IPS-18c (cell line): ENCODE measurements at regions not wholly inside any gene's neighbourhood (a gene's known extent, or its start where the extent isn't known, plus 50 kb on each side); places are given as distances from the start of the nearest gene placed in this dataset.
"Not testable (repeated sequence)": the region's sequence is repeated elsewhere in the genome, so short reads cannot be mapped to it uniquely, and the experiment has no call there.

Experiments used
- H3K4me3 ChIP-seq: 2 replicates; pipeline ENCODE4 v1.7.0; 2013; ENCODE audit warnings: low read depth, mild to moderate bottlenecking, low read length, moderate library complexity; ENCODE audit not compliant: insufficient read depth
- H3K9me3 ChIP-seq: one replicate; pipeline ENCODE4 v1.6.1; 2013; ENCODE audit warnings: mild to moderate bottlenecking, low read length, moderate library complexity; ENCODE audit not compliant: control insufficient read depth, insufficient read depth

DNA sequence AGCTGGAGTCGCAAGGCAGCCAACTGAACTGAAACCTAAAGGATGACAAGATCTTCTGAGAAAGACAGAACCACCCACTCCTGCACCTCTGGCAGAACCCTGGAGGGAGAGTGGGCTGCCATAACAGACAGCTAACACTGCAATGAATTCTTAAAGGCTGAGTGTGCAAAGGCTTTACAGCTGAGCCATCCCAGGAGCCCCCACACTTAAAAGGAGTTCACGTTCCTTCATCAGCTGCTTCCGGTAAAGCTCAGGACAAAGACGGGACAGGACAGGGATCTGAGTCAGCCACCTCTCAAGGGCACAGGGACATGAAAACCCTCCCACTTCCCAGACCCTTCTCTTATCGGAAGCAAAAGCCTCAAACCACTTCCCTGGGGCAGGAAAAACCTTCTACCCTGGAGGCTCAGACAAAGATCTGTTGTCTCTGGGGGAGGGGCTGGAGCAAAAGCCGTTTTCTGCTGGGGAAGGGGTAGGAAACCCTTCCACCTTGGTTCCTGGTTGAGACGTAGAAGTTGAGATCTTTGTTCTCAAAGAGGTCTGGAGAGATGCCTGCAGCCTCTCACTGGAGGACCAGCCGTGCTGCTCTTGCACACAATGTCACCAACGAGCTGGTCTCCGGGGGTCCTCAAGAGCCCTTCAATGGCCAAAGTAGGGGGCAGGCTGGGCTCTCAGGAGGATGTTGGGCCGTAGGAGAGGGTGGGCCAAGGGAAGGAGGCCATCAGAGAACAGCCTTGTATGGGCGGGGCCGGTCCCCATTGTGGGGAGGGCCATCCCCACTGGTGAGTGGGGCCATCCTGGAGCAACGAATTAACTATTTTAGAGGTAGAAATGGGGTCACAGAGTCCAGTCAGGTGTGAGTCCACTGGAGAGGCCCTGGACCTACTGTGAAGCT lies 452.4 kb downstream of the PTPRU start:
- H3K4me3 ChIP-seq = no peak overlapping the region

GRCh38 chr1:29687601-29688244 lies 451.4 kb downstream of the PTPRU start:
- H3K4me3 ChIP-seq = no peak overlapping the region
- no peaks in the 10 kb centered on the region for H3K9me3 ChIP-seq

More for the DNA sequence above, 452.4 kb downstream of the PTPRU start:
- H3K9me3 ChIP-seq = no peaks in the 10 kb centered on the region

DNA sequence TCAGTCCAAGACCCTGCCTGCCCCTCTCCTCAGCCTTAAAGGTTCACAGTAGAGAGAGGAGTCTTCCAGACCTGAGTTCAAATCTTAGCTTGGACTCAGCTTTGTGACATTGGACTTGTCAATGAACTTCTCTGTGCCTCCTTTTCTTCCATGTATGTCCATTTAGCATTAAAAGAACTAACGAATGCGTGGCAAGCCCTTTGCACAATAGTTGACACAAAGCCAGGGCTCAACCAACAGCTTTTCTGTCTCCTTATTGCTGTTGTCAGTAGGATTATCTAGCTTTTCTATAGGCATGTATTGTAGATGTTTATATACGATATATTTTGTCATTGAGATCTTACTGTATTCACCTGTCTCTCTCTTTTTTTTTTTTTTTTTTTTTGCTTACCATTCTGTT lies 450.8 kb downstream of the PTPRU start:
- no peak overlapping the region for H3K4me3 ChIP-seq
- no peaks in the 10 kb centered on the region for H3K9me3 ChIP-seq

- H3K9me3 ChIP-seq = no peaks in the 10 kb centered on the region
- H3K4me3 ChIP-seq = no peak overlapping the region
Observed at GRCh38 chr1:29686012-29686930, 449.9 kb downstream of the PTPRU start.

- no peak overlapping the region for H3K4me3 ChIP-seq
- H3K9me3 ChIP-seq = no peaks in the 10 kb centered on the region
Observed at GRCh38 chr1:29685387-29685786, 449.1 kb downstream of the PTPRU start.

- no peak overlapping the region for H3K4me3 ChIP-seq
Observed at GRCh38 chr1:29684141-29684540, 447.8 kb downstream of the PTPRU start.

GRCh38 chr1:29683472-29683871 lies 447.1 kb downstream of the PTPRU start:
- Histone ChIP-seq H3K9me3 (no peaks in the 10 kb centered on the region), H3K4me3 (no peak overlapping the region)

More at GRCh38 chr1:29684141-29684540, 447.8 kb downstream of the PTPRU start:
- H3K9me3 ChIP-seq = no peaks in the 10 kb centered on the region

- Histone ChIP-seq H3K4me3 (no peak overlapping the region), H3K9me3 (no peaks in the 10 kb centered on the region)
Observed at GRCh38 chr1:29682919-29683295, 446.6 kb downstream of the PTPRU start.

GRCh38 chr1:29682171-29682918 lies 446.0 kb downstream of the PTPRU start:
- Histone ChIP-seq H3K4me3 (no peak overlapping the region), H3K9me3 (no peaks in the 10 kb centered on the region)

DNA sequence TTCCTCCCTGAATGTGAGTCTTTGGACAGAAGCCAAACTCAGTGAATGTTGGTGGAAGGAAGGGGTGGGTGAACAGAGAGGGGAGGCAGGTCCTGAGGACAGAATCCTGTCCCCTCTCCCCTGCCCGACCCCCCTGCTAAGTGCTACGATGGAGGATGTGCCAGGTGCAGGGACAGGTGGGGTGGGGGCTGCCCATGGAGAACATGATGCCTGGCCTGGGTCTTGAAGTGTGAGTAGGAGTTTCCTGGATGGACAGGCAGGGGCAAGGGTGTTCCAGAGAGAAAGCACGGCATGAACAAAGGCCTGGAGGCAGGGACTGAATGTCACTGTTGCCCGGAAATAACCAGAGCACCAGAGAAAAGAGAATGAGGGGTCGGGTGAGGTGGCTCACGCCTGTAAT lies 445.1 kb downstream of the PTPRU start:
- H3K9me3 ChIP-seq, H3K4me3 ChIP-seq: not testable (repeated sequence)

- Histone ChIP-seq H3K9me3 (no peaks in the 10 kb centered on the region), H3K4me3 (no peak overlapping the region; the same call in 1 of the 2 replicates)
Observed at GRCh38 chr1:29679828-29680558, 443.7 kb downstream of the PTPRU start.

DNA sequence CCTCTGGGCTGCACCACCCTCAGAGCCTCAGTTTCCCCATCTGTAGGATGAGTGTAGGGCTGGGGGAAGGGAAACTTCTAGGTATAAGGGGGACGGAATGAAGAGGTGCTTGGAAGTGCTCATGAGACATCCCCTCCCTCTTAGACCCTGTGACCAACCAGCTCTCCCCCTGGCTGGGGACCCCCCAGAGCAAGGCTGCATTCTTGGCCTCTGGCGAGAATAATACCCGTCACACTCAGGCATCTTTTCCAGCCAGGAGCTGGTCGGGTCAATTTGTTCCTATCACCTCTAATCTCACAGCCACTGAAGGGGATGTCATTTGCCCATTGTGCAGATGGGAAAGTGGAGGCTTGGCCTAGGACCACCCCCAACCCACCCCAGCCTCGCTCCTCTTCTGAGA lies 443.0 kb downstream of the PTPRU start:
- H3K4me3 ChIP-seq = no peak overlapping the region
- no peaks in the 10 kb centered on the region for H3K9me3 ChIP-seq

DNA sequence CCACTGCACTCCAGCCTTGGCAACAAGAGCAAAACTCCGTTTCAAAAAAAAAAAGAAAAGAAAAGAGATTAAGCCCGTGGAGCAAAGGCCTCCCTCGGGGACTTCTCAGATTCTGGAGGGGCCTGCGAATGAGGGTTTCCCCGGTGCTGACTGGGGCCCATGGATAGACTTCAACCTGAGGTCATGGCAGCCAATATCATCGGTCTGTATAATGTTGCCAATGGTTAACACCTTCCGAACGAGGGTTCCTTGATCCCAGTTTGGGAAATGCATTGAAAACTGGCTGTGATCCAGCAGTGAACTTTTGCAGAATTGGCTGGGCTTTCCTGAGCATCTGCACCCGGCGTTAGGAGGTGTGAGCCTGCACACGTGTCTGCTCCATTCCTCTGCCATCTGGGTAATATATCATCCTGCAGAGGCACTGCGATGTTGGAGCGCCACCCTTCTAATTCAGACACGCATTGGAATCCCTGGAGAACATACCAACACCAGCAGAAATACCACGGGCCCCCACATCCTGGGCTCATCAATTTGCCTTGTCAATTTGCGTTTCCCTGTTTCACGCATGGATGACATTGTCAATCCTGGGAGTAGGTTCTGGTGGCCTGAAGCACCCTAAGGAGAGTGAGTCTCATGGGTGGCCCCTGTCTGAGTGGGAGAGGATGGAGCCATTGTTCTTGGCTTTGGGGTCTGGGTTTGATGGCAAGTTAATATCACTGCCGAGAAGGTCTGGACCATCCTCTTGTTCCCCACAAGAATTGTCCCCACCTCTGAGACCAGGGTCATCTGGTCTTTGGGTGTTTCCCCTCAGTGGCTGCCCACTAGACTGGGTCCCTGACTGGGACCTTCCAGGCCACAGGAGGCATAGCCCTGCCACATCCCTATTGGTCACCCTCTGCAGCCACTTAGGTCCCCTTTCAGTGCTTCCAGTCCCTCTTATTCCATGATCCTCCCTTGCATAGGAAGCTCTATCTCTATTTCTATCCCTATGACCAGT lies 441.0 kb downstream of the PTPRU start:
- H3K9me3 ChIP-seq = no peaks in the 10 kb centered on the region
- no peak overlapping the region for H3K4me3 ChIP-seq

GRCh38 chr1:29676496-29676895 lies 440.2 kb downstream of the PTPRU start:
- H3K9me3 ChIP-seq = no peaks in the 10 kb centered on the region
- H3K4me3 ChIP-seq = no peak overlapping the region

- H3K9me3 ChIP-seq = no peaks in the 10 kb centered on the region
- no peak overlapping the region for H3K4me3 ChIP-seq
Observed at GRCh38 chr1:29675481-29676263, 439.4 kb downstream of the PTPRU start.
